ENCODE measurements at regions not wholly inside any gene's neighbourhood (a gene's known extent, or its start where the extent isn't known, plus 50 kb on each side); places are given as distances from the start of the nearest gene placed in this dataset.
"Not testable (repeated sequence)": the region's sequence is repeated elsewhere in the genome, so short reads cannot be mapped to it uniquely, and the experiment has no call there.

GRCh38 chr1:9435854-9436640, 103.2 kb upstream of the SLC25A33 start:
- Mint-ChIP-seq H3K4me3 (no peak overlapping the region), H3K4me1 (no peaks in the 10 kb centered on the region), H3K27me3 (peaks cover 9% of the 10 kb centered on the region), H3K9me3 (no peaks in the 10 kb centered on the region), H3K27ac (no peak overlapping the region), H3K36me3 (peaks cover 2% of the 10 kb centered on the region)

GRCh38 chr1:9437961-9438430, 101.3 kb upstream of the SLC25A33 start:
- H3K4me3 Mint-ChIP-seq: no peak overlapping the region
- peaks cover 9% of the 10 kb centered on the region for H3K27me3 Mint-ChIP-seq
- no peaks in the 10 kb centered on the region for H3K36me3 Mint-ChIP-seq
- H3K27ac Mint-ChIP-seq: no peak overlapping the region
- no peaks in the 10 kb centered on the region for H3K9me3 Mint-ChIP-seq
- no peaks in the 10 kb centered on the region for H3K4me1 Mint-ChIP-seq

- Mint-ChIP-seq H3K27me3 (peaks cover 9% of the 10 kb centered on the region), H3K27ac (no peak overlapping the region), H3K36me3 (no peaks in the 10 kb centered on the region), H3K9me3 (no peaks in the 10 kb centered on the region), H3K4me3 (no peak overlapping the region), H3K4me1 (no peaks in the 10 kb centered on the region)
Observed at GRCh38 chr1:9438431-9439073, 100.7 kb upstream of the SLC25A33 start.

DNA sequence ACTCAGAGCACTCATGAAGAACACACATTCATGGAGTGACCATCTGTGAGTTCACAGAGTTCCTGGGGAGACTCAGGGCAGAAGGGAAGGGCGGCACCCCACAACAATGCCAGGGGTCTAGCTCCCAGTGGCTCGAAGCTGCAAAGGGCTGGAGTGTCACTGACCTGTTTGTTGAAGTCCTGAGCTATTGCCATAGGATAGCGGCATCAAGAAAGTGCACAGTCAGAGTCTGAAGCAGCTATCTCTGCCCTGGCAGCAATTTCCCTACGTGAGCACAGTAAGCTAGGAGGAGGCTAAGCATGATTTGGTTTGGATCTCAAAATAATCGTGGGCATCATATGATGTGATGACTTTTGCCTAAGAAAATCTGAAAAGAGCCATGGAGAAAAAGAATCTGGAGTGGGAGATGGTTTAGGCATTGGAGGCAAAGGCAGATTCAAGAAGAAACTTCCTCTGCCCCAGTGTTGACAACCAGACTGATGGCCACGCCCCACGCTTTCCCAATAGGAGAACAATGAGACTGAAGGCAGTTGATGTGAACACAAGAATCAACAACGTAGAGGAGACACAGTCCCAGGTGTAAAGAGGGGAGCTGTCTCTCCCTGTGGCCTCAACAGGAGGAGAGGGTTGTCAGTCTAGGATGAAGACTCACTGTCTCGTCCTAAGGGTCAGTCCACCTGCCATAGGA, 100.0 kb upstream of the SLC25A33 start:
- H3K27ac Mint-ChIP-seq: peak overlapping the region in 1 of 3 donors; percentile 9
- no peaks in the 10 kb centered on the region for H3K9me3 Mint-ChIP-seq
- H3K4me1 Mint-ChIP-seq: no peaks in the 10 kb centered on the region

DNA sequence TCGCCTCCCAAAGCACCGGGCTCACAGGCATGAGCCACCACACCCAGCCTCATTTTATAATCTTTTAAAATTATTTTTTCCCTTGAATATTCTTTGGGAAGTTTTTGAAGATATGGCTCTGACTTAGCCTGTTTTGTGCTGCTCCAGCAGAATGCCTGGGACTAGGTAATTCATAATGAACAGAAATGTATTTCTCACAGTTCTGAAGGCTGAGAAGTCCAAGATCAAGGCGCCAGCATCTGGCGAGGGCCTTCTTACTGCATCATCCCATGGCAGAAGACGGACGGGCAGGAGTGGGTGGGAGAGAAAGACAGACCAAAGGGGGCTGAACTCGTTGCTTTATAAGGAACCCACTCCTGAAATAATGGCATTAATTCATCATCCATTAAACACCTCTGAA, 99.0 kb upstream of the SLC25A33 start:
- Mint-ChIP-seq H3K4me1 (no peaks in the 10 kb centered on the region), H3K9me3 (no peaks in the 10 kb centered on the region), H3K36me3 (no peaks in the 10 kb centered on the region), H3K4me3 (no peak overlapping the region), H3K27ac (no peak overlapping the region), H3K27me3 (peaks cover 9% of the 10 kb centered on the region)

More for the DNA sequence above, 100.0 kb upstream of the SLC25A33 start:
- Mint-ChIP-seq H3K4me3 (no peak overlapping the region), H3K36me3 (no peaks in the 10 kb centered on the region), H3K27me3 (peaks cover 9% of the 10 kb centered on the region)

- Mint-ChIP-seq H3K4me3 (no peak overlapping the region), H3K36me3 (no peaks in the 10 kb centered on the region), H3K27ac (no peak overlapping the region), H3K27me3 (peaks cover 9% of the 10 kb centered on the region), H3K4me1 (no peaks in the 10 kb centered on the region), H3K9me3 (no peaks in the 10 kb centered on the region)
Observed at GRCh38 chr1:9440763-9441194, 98.5 kb upstream of the SLC25A33 start.

DNA sequence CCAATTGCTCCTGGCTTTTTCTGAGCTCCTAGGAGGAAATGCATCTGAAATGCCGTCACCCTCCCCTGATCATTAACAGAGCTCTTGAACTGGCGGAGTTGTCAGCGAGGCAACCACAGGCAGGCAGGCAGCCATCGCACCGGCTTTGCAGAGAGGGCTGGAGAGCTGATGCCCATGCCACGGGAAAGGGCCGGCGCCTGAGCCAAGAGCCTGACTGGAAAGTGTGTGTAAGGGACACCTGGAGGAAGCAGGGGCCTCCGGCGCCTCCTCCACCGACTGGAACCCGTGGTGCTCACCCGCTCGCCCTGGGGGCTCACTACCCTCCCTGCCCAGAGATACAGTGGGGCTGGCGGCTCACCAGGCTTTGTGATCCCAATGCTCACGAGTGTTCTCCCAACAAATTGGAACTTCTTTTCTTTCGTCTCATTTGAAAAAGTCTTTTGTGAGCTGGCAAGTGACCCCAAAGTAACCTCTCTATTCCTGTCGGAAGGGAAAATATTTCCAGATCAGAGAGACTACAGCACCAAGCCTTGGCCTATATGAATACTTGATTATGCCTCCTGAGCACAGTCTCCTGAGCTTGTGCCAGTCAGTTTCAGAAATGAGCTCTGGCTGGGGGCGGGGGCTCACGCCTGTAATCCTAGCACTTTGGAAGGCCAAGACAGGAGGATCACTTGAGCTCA, 97.7 kb upstream of the SLC25A33 start:
- Mint-ChIP-seq H3K27ac (no peak overlapping the region), H3K36me3 (no peaks in the 10 kb centered on the region), H3K4me1 (no peaks in the 10 kb centered on the region), H3K9me3 (no peaks in the 10 kb centered on the region), H3K27me3 (peaks cover 9% of the 10 kb centered on the region), H3K4me3 (peak overlapping the region in 1 of 4 donors; percentile 17)

- Mint-ChIP-seq H3K4me1 (no peaks in the 10 kb centered on the region), H3K4me3 (no peak overlapping the region), H3K27me3 (peaks cover 8% of the 10 kb centered on the region), H3K27ac (no peak overlapping the region), H3K9me3 (no peaks in the 10 kb centered on the region), H3K36me3 (no peaks in the 10 kb centered on the region)
Observed at GRCh38 chr1:9442278-9442846, 96.9 kb upstream of the SLC25A33 start.

- no peaks in the 10 kb centered on the region for H3K36me3 Mint-ChIP-seq
- H3K4me1 Mint-ChIP-seq: peaks cover 0 to under 1% (median 0%) of the 10 kb centered on the region in 3 donors
- H3K9me3 Mint-ChIP-seq: no peaks in the 10 kb centered on the region
- H3K27ac Mint-ChIP-seq: no peak overlapping the region
- H3K27me3 Mint-ChIP-seq: peaks cover 4% of the 10 kb centered on the region
- H3K4me3 Mint-ChIP-seq: no peak overlapping the region
Observed at GRCh38 chr1:9442986-9443385, 96.3 kb upstream of the SLC25A33 start.

- H3K36me3 Mint-ChIP-seq: no peaks in the 10 kb centered on the region
- H3K27ac Mint-ChIP-seq: no peak overlapping the region
- peaks cover 0 to 5% (median 2%) of the 10 kb centered on the region in 3 donors for H3K4me1 Mint-ChIP-seq
- H3K9me3 Mint-ChIP-seq: no peaks in the 10 kb centered on the region
- H3K4me3 Mint-ChIP-seq: no peak overlapping the region
- peaks cover 5% of the 10 kb centered on the region for H3K27me3 Mint-ChIP-seq
Observed at GRCh38 chr1:9443913-9444445, 95.3 kb upstream of the SLC25A33 start.

DNA sequence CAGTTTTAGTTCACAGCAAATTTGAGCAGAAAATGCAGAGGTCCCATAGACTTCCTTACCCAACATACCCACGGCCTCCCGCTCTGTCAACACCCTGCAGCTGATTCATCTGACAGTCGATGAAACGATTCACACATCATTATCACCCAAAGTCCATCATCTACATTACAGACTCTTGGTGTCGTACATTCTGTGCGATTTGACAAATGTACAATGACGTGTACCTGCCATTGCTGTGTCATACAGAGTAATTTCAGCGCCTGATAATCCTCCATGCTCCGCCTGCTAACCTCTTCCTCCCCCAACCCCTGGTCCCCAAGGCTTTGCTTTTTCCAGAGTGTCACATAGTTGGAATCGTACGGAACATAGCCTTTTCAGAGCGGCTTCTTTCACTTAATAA, 94.7 kb upstream of the SLC25A33 start:
- peaks cover 5% of the 10 kb centered on the region for H3K27me3 Mint-ChIP-seq
- H3K4me1 Mint-ChIP-seq: peaks cover 0 to 5% (median 2%) of the 10 kb centered on the region in 3 donors
- H3K9me3 Mint-ChIP-seq: no peaks in the 10 kb centered on the region
- no peak overlapping the region for H3K4me3 Mint-ChIP-seq
- no peak overlapping the region for H3K27ac Mint-ChIP-seq
- H3K36me3 Mint-ChIP-seq: no peaks in the 10 kb centered on the region

DNA sequence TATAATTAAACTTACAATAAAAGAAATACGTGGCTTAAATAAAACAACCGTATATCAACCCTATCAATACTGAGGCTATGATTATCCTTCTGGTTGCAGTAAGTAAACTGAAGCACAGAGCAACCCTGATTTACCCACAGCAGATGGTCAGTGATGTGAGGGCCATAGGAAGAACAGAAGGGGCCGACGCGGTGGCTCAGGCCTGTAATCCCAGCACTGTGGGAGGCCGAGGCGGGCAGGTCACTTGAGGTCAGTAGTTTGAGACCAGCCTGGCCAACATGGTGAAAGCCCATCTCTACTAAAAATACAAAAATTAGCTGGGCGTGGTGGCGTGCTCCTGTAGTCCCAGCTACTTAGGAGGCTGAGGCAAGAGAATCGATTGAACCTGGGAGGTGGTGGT, 94.2 kb upstream of the SLC25A33 start:
- not testable (repeated sequence) for H3K4me1 Mint-ChIP-seq, H3K9me3 Mint-ChIP-seq, H3K27ac Mint-ChIP-seq, H3K4me3 Mint-ChIP-seq, H3K36me3 Mint-ChIP-seq, H3K27me3 Mint-ChIP-seq

DNA sequence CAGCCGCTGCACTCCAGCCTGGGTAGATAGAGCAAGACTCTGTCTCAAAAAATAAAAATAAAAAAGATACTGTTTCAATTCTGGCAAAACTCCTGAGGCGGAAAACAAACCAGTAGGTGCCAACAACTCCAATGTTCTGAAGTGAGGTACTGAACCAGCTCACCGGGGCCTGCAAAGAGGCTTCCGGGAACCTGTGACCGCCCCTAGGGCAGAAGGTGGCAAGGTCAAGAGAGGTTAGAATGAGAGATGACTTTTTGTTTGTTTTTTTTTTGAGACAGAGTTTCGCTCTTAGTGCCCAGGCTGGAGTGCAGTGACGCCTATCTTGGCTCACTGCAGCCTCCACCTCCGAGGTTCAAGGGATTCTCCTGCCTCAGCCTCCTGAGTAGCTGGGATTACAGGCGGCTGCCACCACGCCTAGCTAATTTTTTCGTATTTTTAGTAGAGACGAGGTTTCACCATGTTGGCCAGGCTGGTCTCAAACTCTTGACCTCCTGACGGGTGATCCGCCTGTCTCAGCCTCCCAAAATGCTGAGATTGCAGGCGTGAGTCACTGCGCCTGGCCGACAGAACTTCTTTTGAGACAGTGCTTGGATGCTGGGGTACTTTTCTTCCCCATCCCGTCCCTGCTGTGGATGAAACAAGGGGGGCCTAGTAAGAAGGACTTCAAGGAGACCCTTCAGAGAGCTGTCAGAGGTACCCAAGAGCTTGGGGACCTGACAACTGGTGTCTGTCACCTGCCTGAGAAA, 91.9 kb upstream of the SLC25A33 start:
- peaks cover 0 to 7% (median 2%) of the 10 kb centered on the region in 3 donors for H3K4me1 Mint-ChIP-seq
- H3K36me3 Mint-ChIP-seq: no peaks in the 10 kb centered on the region
- no peaks in the 10 kb centered on the region for H3K9me3 Mint-ChIP-seq
- H3K27ac Mint-ChIP-seq: no peak overlapping the region
- H3K27me3 Mint-ChIP-seq: peaks cover 3% of the 10 kb centered on the region
- no peak overlapping the region for H3K4me3 Mint-ChIP-seq

Measured in IgD-negative memory B cell (primary cell).